ENCODE measurements at regions not wholly inside any gene's neighbourhood (a gene's known extent, or its start where the extent isn't known, plus 50 kb on each side); places are given as distances from the start of the nearest gene placed in this dataset.
"Not testable (repeated sequence)": the region's sequence is repeated elsewhere in the genome, so short reads cannot be mapped to it uniquely, and the experiment has no call there.

DNA sequence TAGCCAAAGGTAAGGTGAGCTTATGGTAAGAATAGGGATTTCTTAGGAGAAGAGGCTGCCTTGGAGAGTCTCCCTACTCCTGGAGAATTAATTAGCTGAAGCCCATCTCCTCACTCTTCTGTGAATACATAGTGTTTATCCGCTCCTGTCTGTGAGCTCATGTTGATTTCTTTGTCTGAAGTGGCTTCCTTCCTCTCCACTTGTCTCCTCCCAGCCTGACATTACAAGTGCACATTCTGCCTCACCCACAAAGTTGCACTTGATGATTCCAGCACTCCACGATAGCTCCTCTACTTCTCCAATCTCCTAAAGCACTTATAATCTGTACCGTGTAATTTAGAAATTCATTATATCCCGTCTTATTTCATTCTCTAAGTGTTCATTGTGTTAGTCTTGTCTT, 287.2 kb downstream of the QKI start:
- Mint-ChIP-seq H3K4me3 (no peak overlapping the region), H3K27ac (no peak overlapping the region), H3K9me3 (no peaks in the 10 kb centered on the region), H3K27me3 (ENCODE audit: low read depth) (peaks cover 3% of the 10 kb centered on the region), H3K4me1 (ENCODE audit: low read depth) (no peaks in the 10 kb centered on the region), H3K36me3 (ENCODE audit: low read depth) (no peaks in the 10 kb centered on the region)

DNA sequence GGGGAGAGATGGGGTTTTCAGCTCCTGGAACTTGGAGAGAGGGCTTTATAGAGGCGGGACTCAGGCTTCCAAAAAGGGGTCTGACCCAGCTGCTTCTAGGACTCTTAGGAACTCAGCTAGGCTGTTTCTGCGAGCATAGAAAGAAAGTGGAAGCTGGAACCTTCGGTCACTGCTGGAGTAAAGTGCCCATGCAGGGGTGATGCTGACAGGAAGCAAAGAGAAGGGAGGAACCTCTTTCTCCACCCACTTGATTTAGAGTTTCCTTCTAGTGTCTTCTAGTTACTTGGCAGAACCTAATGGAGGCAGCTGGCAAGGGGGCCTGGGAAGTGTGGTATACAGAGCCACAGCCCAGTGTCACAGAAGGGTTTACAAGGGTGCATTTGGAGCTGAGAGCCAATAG, 283.6 kb downstream of the QKI start:
- Mint-ChIP-seq H3K4me1 (ENCODE audit: low read depth) (no peaks in the 10 kb centered on the region), H3K27ac (no peak overlapping the region), H3K36me3 (ENCODE audit: low read depth) (no peaks in the 10 kb centered on the region), H3K4me3 (no peak overlapping the region), H3K27me3 (ENCODE audit: low read depth) (peaks cover 6% of the 10 kb centered on the region), H3K9me3 (no peaks in the 10 kb centered on the region)

DNA sequence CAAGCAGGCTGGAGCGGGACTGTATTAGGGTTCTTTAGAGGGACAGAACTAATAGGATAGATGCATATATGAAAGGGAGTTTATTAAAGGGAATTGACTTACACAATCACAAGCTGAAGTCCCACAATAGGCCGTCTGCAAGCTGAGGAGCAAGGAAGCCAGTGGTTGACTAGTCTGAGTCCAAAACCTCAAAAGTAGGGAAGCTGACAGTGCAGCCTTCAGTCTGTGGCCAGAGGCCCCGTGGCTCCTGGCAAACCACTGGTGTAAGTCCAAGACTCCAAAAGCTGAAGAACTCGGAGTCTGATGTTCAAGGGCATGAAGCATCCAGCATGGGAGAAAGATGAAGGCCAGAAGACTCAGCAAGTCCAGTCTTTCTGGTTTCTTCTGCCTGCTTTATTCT, 281.8 kb downstream of the QKI start:
- H3K36me3 Mint-ChIP-seq (ENCODE audit: low read depth); H3K4me3 Mint-ChIP-seq; H3K9me3 Mint-ChIP-seq; H3K27me3 Mint-ChIP-seq (ENCODE audit: low read depth); H3K4me1 Mint-ChIP-seq (ENCODE audit: low read depth); H3K27ac Mint-ChIP-seq: not testable (repeated sequence)

DNA sequence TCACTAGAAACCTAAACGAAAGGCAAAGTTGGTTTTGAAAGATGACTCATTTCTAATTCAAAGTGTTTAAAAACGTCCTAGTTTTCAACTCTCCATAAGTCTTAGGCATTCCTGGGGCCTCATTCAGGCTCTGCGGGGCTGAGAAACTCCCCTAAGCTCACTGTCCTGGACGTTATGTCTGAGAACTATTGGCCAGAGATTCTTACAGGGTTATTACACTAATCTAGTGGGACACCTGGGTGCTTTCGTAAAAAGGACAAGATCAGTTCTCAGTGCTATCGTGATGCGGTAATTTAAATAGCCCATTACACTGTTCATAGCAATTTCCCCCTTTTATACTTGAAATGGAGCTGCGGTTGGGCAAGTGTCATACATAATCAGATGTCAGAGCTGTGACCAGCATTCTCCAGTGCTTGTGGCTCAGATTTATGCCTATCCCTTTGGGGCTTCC, 280.9 kb downstream of the QKI start:
- no peaks in the 10 kb centered on the region for H3K9me3 Mint-ChIP-seq

DNA sequence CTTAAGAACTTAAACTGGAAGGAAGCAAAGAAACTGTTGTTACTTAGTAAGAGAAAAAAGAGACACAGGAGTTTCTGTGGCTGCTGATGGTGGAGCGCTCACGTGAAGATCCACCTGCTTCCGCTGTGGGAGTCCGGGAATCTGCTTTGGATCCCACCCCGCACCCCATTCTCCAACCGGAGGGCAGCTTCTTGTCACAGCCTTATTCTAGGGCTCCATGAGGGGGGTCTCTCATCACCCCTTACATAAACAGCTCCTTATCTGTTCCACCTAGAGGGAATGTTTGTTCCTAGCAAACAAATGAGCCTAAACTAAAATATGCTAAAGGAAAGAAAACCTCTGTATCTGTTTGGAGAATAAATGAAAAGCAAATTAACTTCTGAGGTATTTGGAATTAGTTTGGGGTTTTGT, 280.5 kb downstream of the QKI start:
- no peak overlapping the region for H3K4me3 Mint-ChIP-seq
- H3K27ac Mint-ChIP-seq, result no peak overlapping the region
- H3K27me3 Mint-ChIP-seq (ENCODE audit: low read depth), result peaks cover 6% of the 10 kb centered on the region
- no peaks in the 10 kb centered on the region for H3K4me1 Mint-ChIP-seq (ENCODE audit: low read depth)
- no peaks in the 10 kb centered on the region for H3K36me3 Mint-ChIP-seq (ENCODE audit: low read depth)
- no peaks in the 10 kb centered on the region for H3K9me3 Mint-ChIP-seq

More for the DNA sequence above, 280.9 kb downstream of the QKI start:
- Mint-ChIP-seq H3K27ac (no peak overlapping the region), H3K27me3 (ENCODE audit: low read depth) (peaks cover 6% of the 10 kb centered on the region), H3K4me3 (no peak overlapping the region), H3K4me1 (ENCODE audit: low read depth) (no peaks in the 10 kb centered on the region), H3K36me3 (ENCODE audit: low read depth) (no peaks in the 10 kb centered on the region)

DNA sequence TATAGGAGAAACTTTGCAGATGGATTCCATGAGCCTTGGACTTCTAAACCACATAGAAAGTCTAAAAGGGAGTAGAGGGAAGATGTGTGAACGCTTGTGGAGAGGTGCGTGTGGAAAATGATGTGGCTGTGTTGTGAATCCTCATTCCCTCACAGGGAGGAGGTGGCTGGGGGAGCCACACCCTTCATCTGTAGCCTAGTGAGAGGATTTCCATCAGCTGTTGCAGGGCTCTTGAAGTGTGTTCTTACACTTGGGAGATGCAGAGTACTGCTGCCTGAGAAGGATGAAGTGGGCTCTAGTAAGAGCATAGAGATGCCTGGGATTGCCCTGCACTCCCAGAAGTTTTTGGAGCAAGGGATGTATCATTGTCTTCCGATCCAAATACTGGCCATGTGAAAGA, 279.6 kb downstream of the QKI start:
- Mint-ChIP-seq H3K27me3 (ENCODE audit: low read depth) (peaks cover 6% of the 10 kb centered on the region), H3K27ac (no peak overlapping the region)

DNA sequence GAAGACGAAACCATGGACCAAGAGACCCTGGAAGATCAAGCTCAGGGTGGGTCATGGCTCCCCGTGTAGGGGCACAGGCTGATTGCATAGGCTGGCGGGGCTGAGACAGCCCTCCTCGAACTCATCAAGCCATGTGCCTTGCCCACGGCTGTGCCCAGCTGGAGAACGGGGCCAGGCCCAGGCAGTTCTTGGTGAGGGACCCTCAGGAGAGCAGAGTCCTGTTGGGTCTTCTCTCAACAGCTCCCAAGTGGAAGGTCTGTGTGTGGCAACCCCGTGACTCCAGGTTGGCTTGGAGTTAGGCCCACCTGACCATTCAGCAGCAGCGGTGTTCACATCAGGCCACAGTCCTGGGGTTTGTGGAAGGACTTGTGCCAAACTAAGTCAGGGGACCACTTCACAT, 276.5 kb downstream of the QKI start:
- Mint-ChIP-seq H3K4me3 (no peak overlapping the region), H3K9me3 (no peaks in the 10 kb centered on the region), H3K36me3 (ENCODE audit: low read depth) (no peaks in the 10 kb centered on the region), H3K4me1 (ENCODE audit: low read depth) (no peaks in the 10 kb centered on the region), H3K27me3 (ENCODE audit: low read depth) (peaks cover 10% of the 10 kb centered on the region), H3K27ac (no peak overlapping the region)

More for the DNA sequence above, 279.6 kb downstream of the QKI start:
- H3K4me3 Mint-ChIP-seq, result no peak overlapping the region
- H3K4me1 Mint-ChIP-seq (ENCODE audit: low read depth), result no peaks in the 10 kb centered on the region
- H3K36me3 Mint-ChIP-seq (ENCODE audit: low read depth), result no peaks in the 10 kb centered on the region
- no peaks in the 10 kb centered on the region for H3K9me3 Mint-ChIP-seq

DNA sequence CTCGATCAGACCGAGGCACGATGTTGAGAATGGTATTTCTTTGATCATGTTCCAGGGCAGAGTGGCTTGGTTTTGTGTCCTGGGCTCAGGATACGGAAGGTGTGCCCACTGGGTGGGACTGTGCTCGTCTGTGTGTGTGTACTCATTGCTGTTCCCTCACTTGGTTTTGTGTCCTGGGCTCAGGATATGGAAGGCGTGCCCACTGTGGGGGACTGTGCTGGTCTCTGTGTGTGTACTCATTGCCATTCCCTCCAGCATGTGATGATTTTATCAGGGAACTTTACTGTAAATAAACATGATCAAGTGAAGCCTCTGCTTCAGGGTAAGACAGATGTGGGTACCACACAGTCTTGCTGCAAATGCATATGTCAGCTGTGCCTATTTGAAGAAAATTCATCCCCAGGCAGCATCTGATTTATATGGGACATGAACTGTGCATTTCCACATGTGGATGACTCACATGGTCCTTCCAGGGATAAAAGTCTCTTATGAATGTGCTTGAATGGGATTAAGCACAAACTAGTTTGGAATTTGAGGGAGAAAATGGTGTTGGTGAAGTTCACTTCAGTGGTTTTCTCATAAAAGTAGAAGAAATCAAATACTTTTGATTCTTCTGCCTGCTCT, 274.3 kb downstream of the QKI start:
- Mint-ChIP-seq H3K4me3 (no peak overlapping the region), H3K9me3 (no peaks in the 10 kb centered on the region), H3K27ac (no peak overlapping the region), H3K27me3 (ENCODE audit: low read depth) (peaks cover 8% of the 10 kb centered on the region), H3K36me3 (ENCODE audit: low read depth) (no peaks in the 10 kb centered on the region), H3K4me1 (ENCODE audit: low read depth) (no peaks in the 10 kb centered on the region)

DNA sequence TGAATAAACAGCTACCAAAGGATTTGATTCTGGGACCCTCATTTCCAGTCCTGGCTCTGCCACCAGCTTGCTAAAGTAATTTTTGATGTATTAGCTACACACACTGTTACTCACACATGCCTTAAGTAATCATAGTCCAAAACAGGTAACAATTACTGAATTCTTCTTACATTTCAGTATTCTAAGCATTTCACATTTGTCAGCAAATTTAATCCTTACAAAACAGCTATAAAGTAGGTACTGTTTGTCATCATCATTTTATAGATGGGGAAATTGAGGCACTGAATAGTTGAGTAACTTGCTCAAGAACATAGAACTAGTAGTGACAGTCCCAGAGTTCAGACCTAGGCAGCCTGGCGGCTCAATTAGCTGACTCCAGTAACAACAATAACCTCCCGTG, 272.6 kb downstream of the QKI start:
- Mint-ChIP-seq H3K9me3 (no peaks in the 10 kb centered on the region), H3K36me3 (ENCODE audit: low read depth) (no peaks in the 10 kb centered on the region), H3K4me3 (no peak overlapping the region), H3K27ac (no peak overlapping the region), H3K4me1 (ENCODE audit: low read depth) (no peaks in the 10 kb centered on the region), H3K27me3 (ENCODE audit: low read depth) (peaks cover 8% of the 10 kb centered on the region)

DNA sequence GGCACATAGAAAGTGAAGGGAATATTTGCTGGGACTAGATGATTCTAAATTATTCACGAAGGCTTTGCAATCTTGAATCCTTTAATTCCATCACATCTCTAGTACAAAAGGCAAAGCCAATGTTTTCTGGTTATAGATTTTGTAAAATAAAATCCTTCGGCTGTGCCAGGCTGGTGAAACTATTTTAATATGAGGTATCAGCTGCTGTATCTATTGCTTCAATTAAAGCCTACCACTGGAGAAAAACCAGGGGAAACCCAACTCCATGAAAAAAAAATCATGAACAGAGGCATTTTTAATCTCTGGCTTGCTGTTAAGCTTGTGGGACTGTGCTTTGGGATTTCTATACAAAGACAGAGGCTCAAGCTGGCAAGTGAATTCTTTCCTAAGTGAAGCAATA, 271.8 kb downstream of the QKI start:
- H3K4me1 Mint-ChIP-seq (ENCODE audit: low read depth), result no peaks in the 10 kb centered on the region
- H3K27ac Mint-ChIP-seq, result no peak overlapping the region
- H3K36me3 Mint-ChIP-seq (ENCODE audit: low read depth), result no peaks in the 10 kb centered on the region
- H3K9me3 Mint-ChIP-seq, result no peaks in the 10 kb centered on the region
- H3K27me3 Mint-ChIP-seq (ENCODE audit: low read depth), result peaks cover 8% of the 10 kb centered on the region
- no peak overlapping the region for H3K4me3 Mint-ChIP-seq

DNA sequence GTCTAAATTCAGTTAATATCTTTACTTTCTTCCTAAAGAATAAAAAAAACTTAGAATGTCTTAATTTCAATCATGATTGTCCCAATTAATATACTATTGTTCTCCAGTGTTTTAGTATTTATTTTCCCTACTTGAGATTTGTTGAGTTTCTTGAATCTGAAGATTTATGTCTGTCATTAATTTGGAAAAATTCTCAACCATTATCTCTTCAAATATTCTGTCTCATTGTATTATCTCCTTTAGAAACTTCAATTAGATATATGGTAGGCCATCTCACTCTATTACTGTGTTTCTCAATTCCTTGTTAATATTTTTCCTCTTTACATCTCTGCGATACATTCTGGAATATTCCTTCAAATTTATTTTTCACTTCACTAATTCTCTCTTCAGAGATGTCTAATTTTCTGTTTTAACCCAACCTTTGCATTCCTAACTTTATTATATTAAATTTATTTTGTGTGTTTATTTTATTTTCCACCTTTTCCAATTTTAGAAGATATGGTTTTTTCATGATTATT, 268.6 kb downstream of the QKI start:
- Mint-ChIP-seq H3K27ac (no peak overlapping the region), H3K9me3 (no peaks in the 10 kb centered on the region), H3K4me1 (ENCODE audit: low read depth) (no peaks in the 10 kb centered on the region), H3K27me3 (ENCODE audit: low read depth) (peaks cover 13% of the 10 kb centered on the region), H3K4me3 (no peak overlapping the region), H3K36me3 (ENCODE audit: low read depth) (no peaks in the 10 kb centered on the region)

DNA sequence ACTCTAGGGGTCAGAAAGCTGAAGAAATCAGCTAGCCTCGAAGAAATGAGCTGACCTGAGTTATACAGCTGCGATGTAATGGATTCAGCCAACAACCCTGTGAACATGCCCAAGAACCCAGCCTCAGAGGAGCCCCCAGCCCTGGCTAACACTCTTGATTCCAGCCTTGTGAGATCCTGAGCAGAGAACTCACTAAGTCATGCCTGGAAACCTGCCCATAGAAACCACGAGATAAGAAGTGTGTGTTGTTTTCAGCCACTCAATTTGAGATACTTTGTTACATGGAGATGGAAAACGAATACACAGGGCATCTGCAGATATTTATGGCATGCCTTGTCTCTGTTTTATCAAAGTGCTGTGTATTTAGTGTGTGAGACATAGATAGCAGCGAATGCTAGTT, 265.2 kb downstream of the QKI start:
- no peak overlapping the region for H3K4me3 Mint-ChIP-seq
- H3K27ac Mint-ChIP-seq, result no peak overlapping the region
- no peaks in the 10 kb centered on the region for H3K4me1 Mint-ChIP-seq (ENCODE audit: low read depth)
- H3K27me3 Mint-ChIP-seq (ENCODE audit: low read depth), result peaks cover 10% of the 10 kb centered on the region
- H3K36me3 Mint-ChIP-seq (ENCODE audit: low read depth), result no peaks in the 10 kb centered on the region
- H3K9me3 Mint-ChIP-seq, result no peaks in the 10 kb centered on the region

DNA sequence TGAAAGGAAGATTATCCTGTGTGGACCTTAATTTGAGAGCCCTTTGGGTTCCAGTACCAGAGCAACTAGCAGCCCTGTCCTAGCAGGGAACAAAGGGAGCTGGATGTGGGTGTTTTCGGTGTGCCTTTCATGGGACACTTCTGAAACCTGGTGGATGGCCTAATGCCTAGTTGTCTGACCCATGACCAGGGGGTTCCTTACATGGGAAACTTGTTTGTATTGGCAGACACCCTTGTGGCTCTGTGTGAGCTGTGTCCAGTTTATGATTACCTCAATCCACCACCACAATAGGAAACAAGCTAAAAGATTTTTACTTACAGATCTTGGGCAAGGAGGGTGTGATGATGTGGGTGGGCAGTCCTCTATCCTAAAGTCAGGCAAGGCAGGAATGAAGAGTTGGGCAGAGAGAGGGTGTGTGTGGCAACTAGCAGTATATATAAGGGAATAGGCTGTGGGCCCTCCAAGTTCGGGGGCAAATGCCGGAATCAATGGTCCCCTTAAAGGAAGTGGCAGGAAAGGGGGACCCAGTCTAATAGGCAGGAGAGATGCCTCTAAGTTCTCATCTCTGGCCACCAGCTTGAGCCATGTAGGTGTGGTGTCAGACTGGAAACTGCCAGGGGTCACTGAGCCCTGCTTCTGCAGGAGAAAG, 264.6 kb downstream of the QKI start:
- no peak overlapping the region for H3K4me3 Mint-ChIP-seq
- no peak overlapping the region for H3K27ac Mint-ChIP-seq
- H3K36me3 Mint-ChIP-seq (ENCODE audit: low read depth), result no peaks in the 10 kb centered on the region
- H3K4me1 Mint-ChIP-seq (ENCODE audit: low read depth), result no peaks in the 10 kb centered on the region
- H3K9me3 Mint-ChIP-seq, result no peaks in the 10 kb centered on the region
- H3K27me3 Mint-ChIP-seq (ENCODE audit: low read depth), result peaks cover 10% of the 10 kb centered on the region

DNA sequence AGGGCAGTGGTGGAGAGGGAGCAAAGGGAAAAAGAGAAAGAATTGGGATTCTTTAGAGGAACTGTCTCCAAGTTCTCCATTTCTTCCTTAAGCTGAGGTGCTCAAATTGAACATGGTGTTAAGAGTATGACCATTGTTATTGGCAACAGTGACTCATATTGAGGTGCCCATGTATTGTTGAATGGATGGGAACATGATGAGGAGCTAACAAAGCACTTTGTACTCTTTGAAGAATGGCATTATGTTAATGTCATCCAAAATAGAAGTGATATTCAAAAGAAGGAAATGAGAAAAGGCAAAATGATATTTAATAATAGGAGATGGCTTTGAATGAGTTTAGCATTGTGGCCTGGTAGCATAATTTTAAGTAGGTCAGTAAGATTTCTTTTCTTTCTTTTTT, 261.1 kb downstream of the QKI start:
- no peaks in the 10 kb centered on the region for H3K27me3 Mint-ChIP-seq (ENCODE audit: low read depth)
- no peaks in the 10 kb centered on the region for H3K9me3 Mint-ChIP-seq
- H3K4me3 Mint-ChIP-seq, result no peak overlapping the region
- no peak overlapping the region for H3K27ac Mint-ChIP-seq
- H3K4me1 Mint-ChIP-seq (ENCODE audit: low read depth), result no peaks in the 10 kb centered on the region
- no peaks in the 10 kb centered on the region for H3K36me3 Mint-ChIP-seq (ENCODE audit: low read depth)

DNA sequence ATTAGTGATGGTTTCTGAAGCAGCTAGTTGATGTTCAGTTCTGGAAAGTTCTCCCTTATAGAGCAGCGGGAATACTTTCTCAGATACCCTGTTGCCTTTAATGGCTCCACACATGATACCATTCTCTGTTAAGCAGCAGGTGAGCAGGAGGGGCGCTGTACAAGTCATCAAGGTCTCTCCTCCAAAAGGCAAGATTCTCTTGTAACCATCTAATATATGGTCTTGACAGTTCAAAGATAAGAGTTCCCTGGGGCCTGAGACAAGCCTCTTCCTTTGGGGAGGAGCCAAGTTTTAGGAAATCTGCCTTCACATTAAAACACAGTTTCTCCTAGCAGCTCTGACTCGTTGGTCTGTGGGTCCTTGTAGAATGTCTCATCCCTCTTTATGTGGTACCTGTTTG, 258.2 kb downstream of the QKI start:
- peaks cover 2% of the 10 kb centered on the region for H3K4me1 Mint-ChIP-seq (ENCODE audit: low read depth)
- H3K27ac Mint-ChIP-seq, result no peak overlapping the region
- no peak overlapping the region for H3K4me3 Mint-ChIP-seq
- no peaks in the 10 kb centered on the region for H3K36me3 Mint-ChIP-seq (ENCODE audit: low read depth)
- H3K9me3 Mint-ChIP-seq, result no peaks in the 10 kb centered on the region
- H3K27me3 Mint-ChIP-seq (ENCODE audit: low read depth), result peaks cover 5% of the 10 kb centered on the region

Data from T-helper 1 cell treated with Interleukin-12 subunit alpha and Interleukin-12 subunit beta and Interleukin-4 antibody, amounts not matched to agents 30 μg/mL and 1 μg/mL, for 36 hours (primary cell).